ENCODE measurements at regions not wholly inside any gene's neighbourhood (a gene's known extent, or its start where the extent isn't known, plus 50 kb on each side); places are given as distances from the start of the nearest gene placed in this dataset.

DNA sequence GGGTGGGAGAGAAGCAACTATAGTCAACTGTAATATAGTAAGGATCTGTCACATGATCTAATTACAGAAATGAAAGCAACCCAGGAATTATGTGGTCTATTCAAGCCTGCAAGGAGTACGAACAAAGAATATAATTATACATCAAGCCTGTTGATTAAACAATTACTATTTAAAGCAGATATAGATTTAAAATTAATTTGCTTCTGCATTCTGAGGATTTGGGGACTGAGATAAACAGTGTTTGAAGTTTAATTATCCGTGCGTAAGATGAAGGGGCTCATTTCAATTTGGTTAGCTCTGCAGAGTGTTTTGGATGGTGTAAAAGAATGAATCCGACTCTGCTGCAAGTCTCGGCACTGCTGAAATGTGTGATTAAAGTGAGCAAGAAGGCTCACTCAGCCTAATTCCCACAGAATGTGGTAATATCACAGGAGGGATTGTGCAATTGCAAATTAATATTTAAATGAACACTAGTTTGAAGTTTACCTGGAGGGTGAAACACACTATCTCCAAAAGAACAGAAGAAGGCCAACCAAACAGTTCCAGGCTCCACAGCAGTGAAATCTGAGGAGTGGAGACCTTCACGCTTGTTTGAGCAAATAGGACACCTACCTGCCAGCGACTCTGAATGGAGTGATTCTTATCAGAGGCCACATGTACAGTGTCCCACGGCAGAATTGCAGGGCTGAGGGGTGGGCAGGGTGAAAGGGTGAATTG, 420.6 kb upstream of the SLC30A5 start:
- TF ChIP-seq, protein P1, sequence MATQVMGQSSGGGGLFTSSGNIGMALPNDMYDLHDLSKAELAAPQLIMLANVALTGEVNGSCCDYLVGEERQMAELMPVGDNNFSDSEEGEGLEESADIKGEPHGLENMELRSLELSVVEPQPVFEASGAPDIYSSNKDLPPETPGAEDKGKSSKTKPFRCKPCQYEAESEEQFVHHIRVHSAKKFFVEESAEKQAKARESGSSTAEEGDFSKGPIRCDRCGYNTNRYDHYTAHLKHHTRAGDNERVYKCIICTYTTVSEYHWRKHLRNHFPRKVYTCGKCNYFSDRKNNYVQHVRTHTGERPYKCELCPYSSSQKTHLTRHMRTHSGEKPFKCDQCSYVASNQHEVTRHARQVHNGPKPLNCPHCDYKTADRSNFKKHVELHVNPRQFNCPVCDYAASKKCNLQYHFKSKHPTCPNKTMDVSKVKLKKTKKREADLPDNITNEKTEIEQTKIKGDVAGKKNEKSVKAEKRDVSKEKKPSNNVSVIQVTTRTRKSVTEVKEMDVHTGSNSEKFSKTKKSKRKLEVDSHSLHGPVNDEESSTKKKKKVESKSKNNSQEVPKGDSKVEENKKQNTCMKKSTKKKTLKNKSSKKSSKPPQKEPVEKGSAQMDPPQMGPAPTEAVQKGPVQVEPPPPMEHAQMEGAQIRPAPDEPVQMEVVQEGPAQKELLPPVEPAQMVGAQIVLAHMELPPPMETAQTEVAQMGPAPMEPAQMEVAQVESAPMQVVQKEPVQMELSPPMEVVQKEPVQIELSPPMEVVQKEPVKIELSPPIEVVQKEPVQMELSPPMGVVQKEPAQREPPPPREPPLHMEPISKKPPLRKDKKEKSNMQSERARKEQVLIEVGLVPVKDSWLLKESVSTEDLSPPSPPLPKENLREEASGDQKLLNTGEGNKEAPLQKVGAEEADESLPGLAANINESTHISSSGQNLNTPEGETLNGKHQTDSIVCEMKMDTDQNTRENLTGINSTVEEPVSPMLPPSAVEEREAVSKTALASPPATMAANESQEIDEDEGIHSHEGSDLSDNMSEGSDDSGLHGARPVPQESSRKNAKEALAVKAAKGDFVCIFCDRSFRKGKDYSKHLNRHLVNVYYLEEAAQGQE (tag by site-specific recombination; IDR thresholded peaks at IDR 0.05), result no peak
- TF ChIP-seq ZNF776 (tag by site-specific recombination; IDR thresholded peaks at IDR 0.05; ENCODE audit: borderline replicate concordance), result no peak
- TF ChIP-seq, protein P2, sequence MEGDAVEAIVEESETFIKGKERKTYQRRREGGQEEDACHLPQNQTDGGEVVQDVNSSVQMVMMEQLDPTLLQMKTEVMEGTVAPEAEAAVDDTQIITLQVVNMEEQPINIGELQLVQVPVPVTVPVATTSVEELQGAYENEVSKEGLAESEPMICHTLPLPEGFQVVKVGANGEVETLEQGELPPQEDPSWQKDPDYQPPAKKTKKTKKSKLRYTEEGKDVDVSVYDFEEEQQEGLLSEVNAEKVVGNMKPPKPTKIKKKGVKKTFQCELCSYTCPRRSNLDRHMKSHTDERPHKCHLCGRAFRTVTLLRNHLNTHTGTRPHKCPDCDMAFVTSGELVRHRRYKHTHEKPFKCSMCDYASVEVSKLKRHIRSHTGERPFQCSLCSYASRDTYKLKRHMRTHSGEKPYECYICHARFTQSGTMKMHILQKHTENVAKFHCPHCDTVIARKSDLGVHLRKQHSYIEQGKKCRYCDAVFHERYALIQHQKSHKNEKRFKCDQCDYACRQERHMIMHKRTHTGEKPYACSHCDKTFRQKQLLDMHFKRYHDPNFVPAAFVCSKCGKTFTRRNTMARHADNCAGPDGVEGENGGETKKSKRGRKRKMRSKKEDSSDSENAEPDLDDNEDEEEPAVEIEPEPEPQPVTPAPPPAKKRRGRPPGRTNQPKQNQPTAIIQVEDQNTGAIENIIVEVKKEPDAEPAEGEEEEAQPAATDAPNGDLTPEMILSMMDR (tag by site-specific recombination; IDR thresholded peaks at IDR 0.05), result no peak
- TF ChIP-seq ZSCAN30 (tag by site-specific recombination; IDR thresholded peaks at IDR 0.05), result no peak
